SK-N-SH treated with all-trans-retinoic acid at 6 μM for 48 hours (cell line): ENCODE measurements at regions not wholly inside any gene's neighbourhood (a gene's known extent, or its start where the extent isn't known, plus 50 kb on each side); places are given as distances from the start of the nearest gene placed in this dataset.

ENCODE experiments used
- ATAC-seq: fragments of 200-7000 bp; cut with Tn5 transposase; 3 replicates; pipeline ENCODE4 v1.9.1; 2020; ENCODE audit warnings: mild to moderate bottlenecking, moderate library complexity
- BACH2 ChIP-seq: fragments of 250-450 bp; sonication (Bioruptor Pico); IDR thresholded peaks from 2 replicates; pipeline ENCODE4 v1.9.0; 2021; ENCODE audit warnings: mild to moderate bottlenecking, borderline replicate concordance
- CREB5 ChIP-seq: fragments of 250-450 bp; sonication (Bioruptor Pico); IDR thresholded peaks from 2 replicates; pipeline ENCODE4 v1.5.1; 2020; ENCODE audit warnings: low read depth, mild to moderate bottlenecking, moderate library complexity
- CSDC2 ChIP-seq: fragments of 250-450 bp; sonication (Bioruptor Pico); IDR thresholded peaks from 2 replicates; pipeline ENCODE4 v1.5.0; 2020; ENCODE audit warnings: mild to moderate bottlenecking, moderate library complexity
- CSRNP3 ChIP-seq: fragments of 250-450 bp; sonication (Bioruptor Pico); IDR thresholded peaks from 2 replicates; pipeline ENCODE4 v1.5.1; 2021; ENCODE audit warnings: mild to moderate bottlenecking, moderate library complexity
- ESRRG ChIP-seq: fragments of 250-450 bp; sonication (Bioruptor Pico); IDR thresholded peaks from 2 replicates; pipeline ENCODE4 v1.6.1; 2021; ENCODE audit warnings: mild to moderate bottlenecking
- GLIS3 ChIP-seq: fragments of 250-450 bp; sonication (Bioruptor Pico); IDR thresholded peaks from 2 replicates; pipeline ENCODE4 v1.5.0; 2020; ENCODE audit warnings: mild to moderate bottlenecking, moderate library complexity
- ISL1 ChIP-seq: fragments of 250-450 bp; sonication (Bioruptor Pico); IDR thresholded peaks from 2 replicates; pipeline ENCODE4 v2.1.2; 2022; ENCODE audit warnings: mild to moderate bottlenecking, moderate library complexity
- OSR1 ChIP-seq: fragments of 250-450 bp; sonication (Bioruptor Pico); IDR thresholded peaks from 2 replicates; pipeline ENCODE4 v1.8.0; 2022; ENCODE audit warnings: moderate library complexity, mild to moderate bottlenecking, inconsistent platforms
- PATZ1 ChIP-seq: fragments of 250-450 bp; sonication (Bioruptor Pico); IDR thresholded peaks from 2 replicates; pipeline ENCODE4 v1.8.0; 2020; ENCODE audit warnings: mild to moderate bottlenecking, moderate library complexity, borderline replicate concordance
- PPARA ChIP-seq: fragments of 250-450 bp; sonication (Bioruptor Pico); IDR thresholded peaks from 2 replicates; pipeline ENCODE4 v1.5.0; 2020; ENCODE audit warnings: mild to moderate bottlenecking, borderline replicate concordance
- SNAI2 ChIP-seq: fragments of 250-450 bp; sonication (Bioruptor Pico); IDR thresholded peaks from 2 replicates; pipeline ENCODE4 v1.5.0; 2020; ENCODE audit warnings: mild to moderate bottlenecking, moderate library complexity
- TOX ChIP-seq: fragments of 250-450 bp; sonication (Bioruptor Pico); IDR thresholded peaks from 2 replicates; pipeline ENCODE4 v1.8.0; 2021; ENCODE audit warnings: mild to moderate bottlenecking, moderate library complexity, borderline replicate concordance
- TSHZ2 ChIP-seq: fragments of 250-450 bp; sonication (Bioruptor Pico); IDR thresholded peaks from 2 replicates; pipeline ENCODE4 v1.5.0; 2020; ENCODE audit warnings: mild to moderate bottlenecking, moderate library complexity
- ZC3H10 ChIP-seq: fragments of 250-450 bp; sonication (Bioruptor Pico); IDR thresholded peaks from 2 replicates; pipeline ENCODE4 v1.5.1; 2021; ENCODE audit warnings: mild to moderate bottlenecking, moderate library complexity
- ZFP3 ChIP-seq: fragments of 250-450 bp; sonication (Bioruptor Pico); IDR thresholded peaks from 2 replicates; pipeline ENCODE4 v1.5.0; 2020; ENCODE audit warnings: mild to moderate bottlenecking, moderate library complexity
- ZFP30 ChIP-seq: fragments of 450-650 bp; formaldehyde crosslinking; IDR thresholded peaks from 2 replicates; pipeline ENCODE4 v1.5.0; 2022; ENCODE audit warnings: mild to moderate bottlenecking, moderate library complexity
- ZNF565 ChIP-seq: fragments of 450-650 bp; formaldehyde crosslinking; conservative IDR thresholded peaks from 2 replicates; pipeline ENCODE4 v1.5.0; 2020; ENCODE audit warnings: low read depth, mild to moderate bottlenecking, moderate library complexity
- ZNF70 ChIP-seq: fragments of 450-650 bp; formaldehyde crosslinking; IDR thresholded peaks from 2 replicates; pipeline ENCODE4 v1.5.0; 2020; ENCODE audit warnings: mild to moderate bottlenecking, moderate library complexity
- ZNF8 ChIP-seq: fragments of 450-650 bp; formaldehyde crosslinking; IDR thresholded peaks from 2 replicates; pipeline ENCODE4 v1.5.0; 2020; ENCODE audit warnings: mild to moderate bottlenecking, moderate library complexity
- TF ChIP-seq, protein P1 (sequence below): fragments of 250-450 bp; sonication (Bioruptor Pico); IDR thresholded peaks from 2 replicates; pipeline ENCODE4 v1.8.0; 2021; ENCODE audit warnings: low read depth, mild to moderate bottlenecking, moderate library complexity, borderline replicate concordance

DNA sequence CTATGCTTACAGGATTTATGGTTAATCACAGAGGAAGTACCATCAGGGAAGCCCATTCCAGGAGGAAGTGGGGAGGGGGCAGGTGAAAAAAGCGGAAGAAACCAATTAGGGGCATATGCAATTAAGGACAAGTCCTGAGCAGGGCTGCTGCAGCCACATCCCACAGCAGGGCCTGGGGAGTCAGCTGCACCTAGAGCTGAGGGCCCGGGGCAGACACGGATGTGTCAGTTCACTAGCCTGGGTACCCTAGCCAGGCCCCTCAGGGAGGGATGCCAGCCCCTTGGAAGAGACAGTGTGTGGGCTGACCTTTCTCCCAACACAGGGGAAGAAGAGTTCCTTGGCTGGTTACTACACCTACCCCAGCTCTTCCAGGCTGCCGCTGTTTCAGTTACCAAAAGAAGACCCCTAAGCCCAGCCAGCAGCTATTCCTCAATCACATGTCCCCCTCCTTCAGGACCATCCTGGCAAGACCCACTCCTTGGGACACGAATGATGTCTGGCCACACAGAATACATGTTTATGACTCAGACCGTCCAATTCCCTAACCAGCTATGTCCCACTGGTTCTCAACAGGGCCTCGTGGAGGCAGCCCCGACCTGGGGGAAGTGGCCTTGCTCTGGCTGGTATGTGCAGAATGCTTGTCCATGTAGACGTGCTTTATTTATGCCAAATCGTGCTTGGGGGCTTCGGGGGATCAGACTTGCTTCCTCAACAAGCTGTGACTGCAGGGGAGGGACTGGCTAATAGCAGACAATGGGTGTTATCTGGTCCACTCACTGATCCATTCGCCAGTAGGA is 133.7 kb upstream of the RTL1 start:
- TF ChIP-seq GLIS3 (CRISPR knock-in tag) (no peak), ESRRG (CRISPR knock-in tag) (no peak), ZFP30 (no peak), PATZ1 (CRISPR knock-in tag) (no peak), ZFP3 (CRISPR knock-in tag) (no peak), CREB5 (CRISPR knock-in tag) (no peak), ISL1 (no peak), ZC3H10 (CRISPR knock-in tag) (no peak), CSRNP3 (CRISPR knock-in tag) (no peak), ZNF70 (CRISPR knock-in tag) (no peak), ZNF565 (no peak), SNAI2 (CRISPR knock-in tag) (no peak), CSDC2 (CRISPR knock-in tag) (no peak), TOX (CRISPR knock-in tag) (no peak), ZNF8 (no peak), BACH2 (CRISPR knock-in tag) (no peak)
- TF ChIP-seq, protein P1, sequence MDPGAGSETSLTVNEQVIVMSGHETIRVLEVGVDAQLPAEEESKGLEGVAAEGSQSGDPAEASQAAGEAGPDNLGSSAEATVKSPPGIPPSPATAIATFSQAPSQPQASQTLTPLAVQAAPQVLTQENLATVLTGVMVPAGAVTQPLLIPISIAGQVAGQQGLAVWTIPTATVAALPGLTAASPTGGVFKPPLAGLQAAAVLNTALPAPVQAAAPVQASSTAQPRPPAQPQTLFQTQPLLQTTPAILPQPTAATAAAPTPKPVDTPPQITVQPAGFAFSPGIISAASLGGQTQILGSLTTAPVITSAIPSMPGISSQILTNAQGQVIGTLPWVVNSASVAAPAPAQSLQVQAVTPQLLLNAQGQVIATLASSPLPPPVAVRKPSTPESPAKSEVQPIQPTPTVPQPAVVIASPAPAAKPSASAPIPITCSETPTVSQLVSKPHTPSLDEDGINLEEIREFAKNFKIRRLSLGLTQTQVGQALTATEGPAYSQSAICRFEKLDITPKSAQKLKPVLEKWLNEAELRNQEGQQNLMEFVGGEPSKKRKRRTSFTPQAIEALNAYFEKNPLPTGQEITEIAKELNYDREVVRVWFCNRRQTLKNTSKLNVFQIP (CRISPR knock-in tag), result no peak
- no peak for ATAC-seq

- no peak for ATAC-seq
- TF ChIP-seq BACH2 (CRISPR knock-in tag) (no peak), CREB5 (CRISPR knock-in tag) (no peak), PPARA (CRISPR knock-in tag) (no peak), ZNF70 (CRISPR knock-in tag) (no peak), ZNF8 (no peak), ZFP30 (no peak), ZNF565 (no peak), ZFP3 (CRISPR knock-in tag) (no peak), GLIS3 (CRISPR knock-in tag) (no peak), ZC3H10 (CRISPR knock-in tag) (no peak), OSR1 (CRISPR knock-in tag) (no peak), ISL1 (no peak), SNAI2 (CRISPR knock-in tag) (no peak), TSHZ2 (no peak), ESRRG (CRISPR knock-in tag) (no peak), PATZ1 (CRISPR knock-in tag) (no peak), TOX (CRISPR knock-in tag) (no peak)
- TF ChIP-seq, protein P1 (CRISPR knock-in tag), result no peak
Observed at GRCh38 chr14:101039031-101039754, 135.7 kb upstream of the RTL1 start.
